ENCODE measurements at regions not wholly inside any gene's neighbourhood (a gene's known extent, or its start where the extent isn't known, plus 50 kb on each side); places are given as distances from the start of the nearest gene placed in this dataset.
"Not testable (repeated sequence)": the region's sequence is repeated elsewhere in the genome, so short reads cannot be mapped to it uniquely, and the experiment has no call there.

DNA sequence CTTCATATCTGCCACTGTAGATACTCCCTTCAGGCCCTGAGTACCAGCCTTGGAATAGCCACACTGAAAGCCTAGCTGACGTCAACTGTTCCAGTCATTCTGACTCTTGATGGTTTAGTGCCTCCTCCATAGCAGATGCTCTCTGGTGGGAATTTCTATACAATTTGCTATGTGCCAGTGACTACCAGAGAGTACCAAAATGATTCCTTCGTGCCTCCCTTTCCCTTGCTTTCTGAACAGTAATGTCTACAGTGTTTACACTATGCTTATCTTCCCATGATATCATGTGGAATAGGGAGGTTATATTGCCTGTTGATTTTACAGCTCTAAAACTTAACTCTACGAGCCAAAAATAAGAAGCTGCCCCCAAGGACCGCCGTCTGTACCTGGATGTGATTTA, 109.7 kb upstream of the GMNC start:
- TF ChIP-seq, protein P1, sequence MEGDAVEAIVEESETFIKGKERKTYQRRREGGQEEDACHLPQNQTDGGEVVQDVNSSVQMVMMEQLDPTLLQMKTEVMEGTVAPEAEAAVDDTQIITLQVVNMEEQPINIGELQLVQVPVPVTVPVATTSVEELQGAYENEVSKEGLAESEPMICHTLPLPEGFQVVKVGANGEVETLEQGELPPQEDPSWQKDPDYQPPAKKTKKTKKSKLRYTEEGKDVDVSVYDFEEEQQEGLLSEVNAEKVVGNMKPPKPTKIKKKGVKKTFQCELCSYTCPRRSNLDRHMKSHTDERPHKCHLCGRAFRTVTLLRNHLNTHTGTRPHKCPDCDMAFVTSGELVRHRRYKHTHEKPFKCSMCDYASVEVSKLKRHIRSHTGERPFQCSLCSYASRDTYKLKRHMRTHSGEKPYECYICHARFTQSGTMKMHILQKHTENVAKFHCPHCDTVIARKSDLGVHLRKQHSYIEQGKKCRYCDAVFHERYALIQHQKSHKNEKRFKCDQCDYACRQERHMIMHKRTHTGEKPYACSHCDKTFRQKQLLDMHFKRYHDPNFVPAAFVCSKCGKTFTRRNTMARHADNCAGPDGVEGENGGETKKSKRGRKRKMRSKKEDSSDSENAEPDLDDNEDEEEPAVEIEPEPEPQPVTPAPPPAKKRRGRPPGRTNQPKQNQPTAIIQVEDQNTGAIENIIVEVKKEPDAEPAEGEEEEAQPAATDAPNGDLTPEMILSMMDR (IDR thresholded peaks at IDR 0.05), result no peak
- no peaks in the 10 kb centered on the region for H3K4me1 ChIP-seq
- H3K36me3 ChIP-seq, result no peaks in the 10 kb centered on the region
- no peak overlapping the region for H3K9ac ChIP-seq (ENCODE audit: low read depth in 2 of 2, low read length in 2 of 2)
- no peak for DNase-seq
- intact Hi-C loops (cut with DNase I), result no loop called here
- H3K9me3 ChIP-seq, result no peaks in the 10 kb centered on the region
- no peak overlapping the region for H3K4me3 ChIP-seq
- H3K27ac ChIP-seq, result no peak overlapping the region
- H3K27me3 ChIP-seq, result no peaks in the 10 kb centered on the region

DNA sequence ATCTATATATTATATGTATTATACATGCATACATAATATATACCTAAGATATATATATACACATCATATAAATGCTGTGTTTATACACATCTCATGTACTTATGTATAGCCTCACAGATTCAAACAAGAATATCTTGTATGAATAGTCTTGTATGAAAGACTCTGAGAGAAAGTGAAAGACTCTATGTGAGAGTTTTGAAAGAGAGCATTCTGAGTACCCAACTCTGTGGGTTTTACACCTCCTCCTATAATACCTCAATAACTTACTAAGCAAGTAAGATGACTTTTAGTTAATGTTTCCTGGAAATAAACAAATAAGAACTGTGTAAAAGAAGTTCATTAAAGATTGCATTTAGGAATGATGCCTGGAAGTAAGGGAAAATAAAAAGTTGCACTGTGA, 108.1 kb upstream of the GMNC start:
- H3K27ac ChIP-seq, result no peak overlapping the region
- no peak overlapping the region for H3K9ac ChIP-seq (ENCODE audit: low read depth in 2 of 2, low read length in 2 of 2)
- H3K36me3 ChIP-seq, result no peaks in the 10 kb centered on the region
- H3K4me3 ChIP-seq, result no peak overlapping the region
- H3K27me3 ChIP-seq, result no peaks in the 10 kb centered on the region
- H3K9me3 ChIP-seq, result no peaks in the 10 kb centered on the region
- no peak for DNase-seq
- TF ChIP-seq, protein P1 (IDR thresholded peaks at IDR 0.05), result no peak
- H3K4me1 ChIP-seq, result no peaks in the 10 kb centered on the region
- intact Hi-C loops (cut with DNase I), result no loop called here

DNA sequence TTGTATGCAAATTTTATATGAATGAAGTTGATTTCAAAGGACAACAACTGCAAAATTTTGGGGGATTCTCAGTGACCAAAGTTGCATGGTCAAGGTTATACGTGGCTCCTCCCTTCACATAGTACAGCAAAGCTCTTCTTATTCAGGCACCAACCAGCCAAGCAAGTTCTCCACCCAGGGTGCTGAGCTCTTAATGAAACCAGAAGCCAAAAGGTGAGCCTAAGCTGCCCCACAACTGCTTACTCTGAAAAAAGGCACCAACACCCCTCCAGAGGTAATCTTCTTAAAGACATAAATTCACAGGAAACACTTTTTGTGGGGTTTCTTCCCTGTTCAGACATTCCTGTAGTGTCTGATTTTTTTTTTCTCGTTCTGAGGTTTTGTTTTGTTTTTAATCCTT, 106.1 kb upstream of the GMNC start:
- intact Hi-C loops (cut with DNase I), result no loop called here

DNA sequence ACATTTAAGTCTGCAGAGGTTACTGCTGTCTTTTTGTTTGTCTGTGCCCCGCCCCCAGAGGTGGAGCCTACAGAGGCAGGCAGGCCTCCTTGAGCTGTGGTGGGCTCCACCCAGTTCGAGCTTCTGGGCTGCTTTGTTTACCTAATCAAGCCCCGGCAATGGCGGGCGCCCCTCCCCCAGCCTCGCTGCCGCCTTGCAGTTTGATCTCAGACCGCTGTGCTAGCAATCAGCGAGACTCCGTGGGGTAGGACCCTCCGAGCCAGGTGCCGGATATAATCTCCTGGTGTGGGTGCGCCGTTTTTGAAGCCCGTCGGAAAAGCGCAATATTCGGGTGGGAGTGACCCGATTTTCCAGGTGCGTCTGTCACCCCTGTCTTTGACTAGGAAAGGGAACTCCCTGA, 102.4 kb upstream of the GMNC start:
- H3K27me3 ChIP-seq; intact Hi-C loops (cut with DNase I); DNase-seq; H3K27ac ChIP-seq; H3K9ac ChIP-seq (ENCODE audit: low read depth in 2 of 2, low read length in 2 of 2); H3K4me3 ChIP-seq; H3K4me1 ChIP-seq; H3K9me3 ChIP-seq; H3K36me3 ChIP-seq: not testable (repeated sequence)

More for the DNA sequence above, 106.1 kb upstream of the GMNC start:
- Histone ChIP-seq H3K4me3 (no peak overlapping the region), H3K27ac (no peak overlapping the region), H3K4me1 (no peaks in the 10 kb centered on the region), H3K9me3 (no peaks in the 10 kb centered on the region), H3K27me3 (no peaks in the 10 kb centered on the region), H3K9ac (ENCODE audit: low read depth in 2 of 2, low read length in 2 of 2) (no peak overlapping the region), H3K36me3 (no peaks in the 10 kb centered on the region)
- TF ChIP-seq, protein P1 (IDR thresholded peaks at IDR 0.05), result no peak
- DNase-seq, result no peak

DNA sequence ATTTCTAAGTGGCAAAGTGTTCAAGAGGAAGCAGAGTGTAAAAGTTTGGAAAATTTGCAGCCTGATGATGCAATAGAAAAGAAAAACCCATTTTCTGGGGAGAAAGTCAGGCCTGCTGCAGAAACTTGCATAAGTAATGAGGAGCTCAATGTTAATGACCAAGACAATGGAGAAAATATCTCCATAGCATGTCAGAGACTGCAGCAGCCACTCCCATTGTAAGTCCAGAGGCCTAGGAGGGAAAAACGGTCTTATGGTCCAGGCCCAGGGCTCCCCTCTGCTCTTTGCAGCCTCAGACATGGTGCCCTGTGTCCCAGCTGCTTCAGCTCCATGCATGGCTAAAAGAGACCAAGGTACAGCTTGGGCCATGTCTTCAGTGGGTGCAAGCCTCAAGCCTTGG, 96.6 kb upstream of the GMNC start:
- DNase-seq, result no peak
- H3K27ac ChIP-seq, result no peak overlapping the region
- H3K9ac ChIP-seq (ENCODE audit: low read depth in 2 of 2, low read length in 2 of 2), result no peak overlapping the region
- TF ChIP-seq, protein P1 (IDR thresholded peaks at IDR 0.05), result no peak
- no peaks in the 10 kb centered on the region for H3K9me3 ChIP-seq
- H3K36me3 ChIP-seq, result no peaks in the 10 kb centered on the region
- intact Hi-C loops (cut with DNase I), result no loop called here
- no peaks in the 10 kb centered on the region for H3K27me3 ChIP-seq
- no peaks in the 10 kb centered on the region for H3K4me1 ChIP-seq
- H3K4me3 ChIP-seq, result no peak overlapping the region

DNA sequence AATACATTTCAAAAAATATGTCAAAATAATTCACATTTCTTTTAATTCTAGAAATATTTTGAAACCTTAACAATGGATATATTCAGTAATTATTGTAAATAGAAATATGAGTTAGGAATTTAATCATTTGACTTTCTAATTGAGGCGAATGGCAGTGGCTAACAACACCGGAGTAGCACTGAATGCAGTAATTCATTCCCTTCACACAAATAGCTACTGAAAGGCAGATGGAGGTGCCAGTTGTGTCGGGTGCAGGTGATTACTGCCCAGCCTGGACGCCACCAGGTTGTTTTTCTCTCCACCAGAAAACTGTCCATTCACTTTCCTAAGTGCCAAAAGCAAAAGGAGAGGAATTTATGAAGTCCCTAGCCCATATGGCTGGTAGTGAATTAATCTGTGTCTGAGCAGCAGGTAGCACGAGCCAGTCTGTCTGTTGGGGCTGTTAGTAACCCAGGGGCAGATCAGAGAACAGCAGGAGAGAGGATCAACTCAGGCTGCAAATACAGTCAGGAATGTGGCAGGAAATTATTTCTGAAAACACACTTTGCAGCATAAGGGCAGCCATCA, 79.3 kb upstream of the GMNC start:
- no peak overlapping the region for H3K4me3 ChIP-seq
- DNase-seq, result no peak
- TF ChIP-seq, protein P1 (IDR thresholded peaks at IDR 0.05), result no peak
- no peaks in the 10 kb centered on the region for H3K9me3 ChIP-seq
- H3K27ac ChIP-seq, result no peak overlapping the region
- no peaks in the 10 kb centered on the region for H3K36me3 ChIP-seq
- H3K9ac ChIP-seq (ENCODE audit: low read depth in 2 of 2, low read length in 2 of 2), result no peak overlapping the region
- H3K4me1 ChIP-seq, result no peaks in the 10 kb centered on the region
- intact Hi-C loops (cut with DNase I), result no loop called here
- H3K27me3 ChIP-seq, result no peaks in the 10 kb centered on the region

DNA sequence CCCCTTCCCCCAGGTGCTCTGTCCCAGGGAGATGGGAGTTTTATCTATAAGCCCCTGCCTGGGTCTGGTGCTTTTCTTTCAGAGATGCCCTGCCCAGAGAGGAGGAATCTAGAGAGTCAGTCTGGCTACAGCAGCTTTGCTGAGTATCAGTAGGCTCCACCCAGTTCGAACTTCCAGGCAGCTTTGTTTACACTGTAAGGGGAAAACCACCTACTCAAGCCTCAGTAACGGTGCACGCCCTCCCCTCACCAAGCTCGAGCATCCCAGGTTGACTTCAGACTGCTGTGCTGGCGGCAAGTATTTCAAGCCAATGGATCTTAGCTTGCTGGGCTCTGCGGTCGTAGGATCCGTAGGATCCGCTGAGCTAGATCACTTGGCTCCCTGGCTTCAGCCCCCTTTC, 72.1 kb upstream of the GMNC start:
- H3K27ac ChIP-seq; H3K4me3 ChIP-seq; intact Hi-C loops (cut with DNase I); H3K9ac ChIP-seq (ENCODE audit: low read depth in 2 of 2, low read length in 2 of 2); H3K36me3 ChIP-seq; H3K4me1 ChIP-seq; H3K27me3 ChIP-seq; H3K9me3 ChIP-seq; DNase-seq: not testable (repeated sequence)

Data from colonic mucosa (tissue), 4 donors.